HEK293 (cell line): ENCODE measurements at regions not wholly inside any gene's neighbourhood (a gene's known extent, or its start where the extent isn't known, plus 50 kb on each side); places are given as distances from the start of the nearest gene placed in this dataset.

Source experiments
- CTCF ChIA-PET: fragments of 350-600 bp; formaldehyde crosslinking; extraction: SDS; loops from one replicate; lab custom pipeline; 2021; ENCODE audit warnings: antibody characterized with exemption; lab: Yijun Ruan, JAX
- POLR2A ChIA-PET: fragments of 300-600 bp; formaldehyde crosslinking; extraction: SDS; loops from one replicate; lab custom pipeline; 2020; ENCODE audit warnings: antibody characterized with exemption, inconsistent platforms; lab: Yijun Ruan, JAX
- H3K27ac ChIP-seq: fragments of 200-500 bp; sonication (Bioruptor generic); 2 replicates; pipeline ENCODE4 v1.5.1; 2014; ENCODE audit warnings: low read depth, low read length, control low read depth, inconsistent platforms; ENCODE audit errors: extremely low read depth
- H3K36me3 ChIP-seq, 2 experiments: fragments of 200-500 bp in 1 of 2; sonication (Bioruptor generic) in 1 of 2; 1 replicate in 1 of 2; 2 replicates in 1 of 2; pipeline ENCODE4 v1.5.1; 2014 to 2017; ENCODE audit warnings: inconsistent platforms in 2 of 2, low read length in 2 of 2; ENCODE audit not compliant: control insufficient read depth in 2 of 2, insufficient read depth in 1 of 2
- H3K4me1 ChIP-seq: fragments of 200-500 bp; sonication (Bioruptor generic); 2 replicates; pipeline ENCODE4 v1.5.1; 2014; ENCODE audit warnings: mild to moderate bottlenecking, low read length, inconsistent platforms; ENCODE audit not compliant: control insufficient read depth, insufficient read depth
- H3K4me3 ChIP-seq: 2 replicates; pipeline ENCODE4 v1.5.1; 2011; ENCODE audit warnings: low read depth, mild to moderate bottlenecking, control low read depth, low read length, moderate library complexity
- H3K9me3 ChIP-seq: fragments of 200-500 bp; sonication (Bioruptor generic); 2 replicates; pipeline ENCODE4 v1.5.1; 2014; ENCODE audit warnings: low read depth, low read length, inconsistent platforms; ENCODE audit not compliant: control insufficient read depth, insufficient read depth
- ATF2 ChIP-seq: fragments of 450-650 bp; formaldehyde crosslinking; IDR thresholded peaks from 2 replicates; pipeline ENCODE4 v1.5.1; 2016; ENCODE audit warnings: missing biosample characterization, missing genetic modification characterization, low read depth
- BCL6B ChIP-seq: fragments of 450-650 bp; formaldehyde crosslinking; IDR thresholded peaks from 2 replicates; pipeline ENCODE4 v1.5.1; 2017; ENCODE audit warnings: missing biosample characterization, missing genetic modification characterization
- GLI4 ChIP-seq: fragments of 450-650 bp; formaldehyde crosslinking; IDR thresholded peaks from 2 replicates; pipeline ENCODE4 v1.5.1; 2016; ENCODE audit warnings: missing biosample characterization, missing genetic modification characterization
- KLF1 ChIP-seq: fragments of 450-650 bp; formaldehyde crosslinking; IDR thresholded peaks from 2 replicates; pipeline ENCODE4 v1.5.1; 2016; ENCODE audit warnings: missing biosample characterization, missing genetic modification characterization
- KLF17 ChIP-seq: fragments of 450-650 bp; formaldehyde crosslinking; IDR thresholded peaks from 2 replicates; pipeline ENCODE4 v1.5.1; 2016; ENCODE audit warnings: missing biosample characterization, missing genetic modification characterization
- KLF8 ChIP-seq: fragments of 450-650 bp; formaldehyde crosslinking; IDR thresholded peaks from 2 replicates; pipeline ENCODE4 v1.5.1; 2016; ENCODE audit warnings: missing biosample characterization, missing genetic modification characterization
- REPIN1 ChIP-seq: fragments of 450-650 bp; formaldehyde crosslinking; IDR thresholded peaks from 2 replicates; pipeline ENCODE4 v1.5.1; 2017; ENCODE audit warnings: missing biosample characterization, missing genetic modification characterization, low read depth
- YY2 ChIP-seq: fragments of 450-650 bp; formaldehyde crosslinking; IDR thresholded peaks from 2 replicates; pipeline ENCODE4 v1.5.1; 2016; ENCODE audit warnings: missing biosample characterization, missing genetic modification characterization
- ZFP3 ChIP-seq: fragments of 450-650 bp; formaldehyde crosslinking; IDR thresholded peaks from 2 replicates; pipeline ENCODE4 v1.5.1; 2016; ENCODE audit warnings: low read depth, missing biosample characterization, missing genetic modification characterization
- ZNF132 ChIP-seq: fragments of 450-650 bp; formaldehyde crosslinking; IDR thresholded peaks from 2 replicates; pipeline ENCODE4 v1.5.1; 2017; ENCODE audit warnings: missing biosample characterization, missing genetic modification characterization, borderline replicate concordance
- ZNF19 ChIP-seq: fragments of 450-650 bp; formaldehyde crosslinking; IDR thresholded peaks from 2 replicates; pipeline ENCODE4; 2016; ENCODE audit warnings: missing biosample characterization, missing genetic modification characterization, low read depth
- ZNF2 ChIP-seq: fragments of 450-650 bp; formaldehyde crosslinking; IDR thresholded peaks from 2 replicates; pipeline ENCODE4 v1.5.1; 2016; ENCODE audit warnings: missing biosample characterization, missing genetic modification characterization
- ZNF221 ChIP-seq: fragments of 450-650 bp; formaldehyde crosslinking; IDR thresholded peaks from 2 replicates; pipeline ENCODE4 v1.5.1; 2017; ENCODE audit warnings: missing biosample characterization, missing genetic modification characterization, borderline replicate concordance
- ZNF292 ChIP-seq: fragments of 450-650 bp; formaldehyde crosslinking; IDR thresholded peaks from 2 replicates; pipeline ENCODE4 v1.5.1; 2016; ENCODE audit warnings: low read depth, missing biosample characterization, missing genetic modification characterization, borderline replicate concordance
- ZNF48 ChIP-seq: fragments of 450-650 bp; formaldehyde crosslinking; IDR thresholded peaks from 2 replicates; pipeline ENCODE4 v1.5.1; 2016; ENCODE audit warnings: missing biosample characterization, missing genetic modification characterization
- ZNF548 ChIP-seq: fragments of 450-650 bp; formaldehyde crosslinking; IDR thresholded peaks from 2 replicates; pipeline ENCODE4 v1.5.1; 2016; ENCODE audit warnings: missing biosample characterization, missing genetic modification characterization
- ZNF707 ChIP-seq: fragments of 450-650 bp; formaldehyde crosslinking; IDR thresholded peaks from 2 replicates; pipeline ENCODE4 v1.5.1; 2016; ENCODE audit warnings: missing biosample characterization, missing genetic modification characterization
- ZNF76 ChIP-seq: fragments of 450-650 bp; formaldehyde crosslinking; IDR thresholded peaks from 2 replicates; pipeline ENCODE4; 2016; ENCODE audit warnings: low read depth, missing biosample characterization, missing genetic modification characterization, borderline replicate concordance
- ZNF791 ChIP-seq: fragments of 450-650 bp; formaldehyde crosslinking; IDR thresholded peaks from 2 replicates; pipeline ENCODE4 v1.5.1; 2016; ENCODE audit warnings: missing biosample characterization, missing genetic modification characterization
- ZNF843 ChIP-seq: fragments of 450-650 bp; formaldehyde crosslinking; IDR thresholded peaks from 2 replicates; pipeline ENCODE4 v1.5.1; 2016; ENCODE audit warnings: missing biosample characterization, missing genetic modification characterization
- ZSCAN16 ChIP-seq: fragments of 450-650 bp; formaldehyde crosslinking; IDR thresholded peaks from 2 replicates; pipeline ENCODE4 v1.5.1; 2016; ENCODE audit warnings: missing biosample characterization, missing genetic modification characterization
- TF ChIP-seq, protein P1 (sequence below): fragments of 450-650 bp; formaldehyde crosslinking; IDR thresholded peaks from 2 replicates; pipeline ENCODE4 v1.5.1; 2016; ENCODE audit warnings: missing biosample characterization, missing genetic modification characterization
- TF ChIP-seq, protein P2 (sequence below): fragments of 450-650 bp; formaldehyde crosslinking; IDR thresholded peaks from 2 replicates; pipeline ENCODE4 v1.5.1; 2016; ENCODE audit warnings: missing biosample characterization, missing genetic modification characterization

DNA sequence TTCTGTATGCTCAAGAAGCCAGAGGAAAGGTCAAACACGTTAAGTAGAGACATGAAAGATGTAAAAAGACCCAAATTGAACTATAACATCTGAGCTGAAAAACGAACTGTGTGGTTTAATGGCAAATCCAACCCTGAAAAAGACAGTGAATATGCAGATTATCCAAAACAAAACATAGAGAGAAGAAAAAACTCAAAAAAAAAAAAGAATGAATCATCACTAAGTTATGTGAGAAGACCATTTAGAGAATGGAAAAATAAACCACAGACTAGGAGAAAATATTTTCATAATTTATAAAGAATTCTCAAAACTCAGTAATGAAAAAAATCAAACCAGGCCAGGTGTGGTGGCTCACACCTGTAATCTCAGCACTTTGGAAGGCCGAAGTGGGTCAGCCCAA is 253.3 kb downstream of the PLPP3 start:
- ChIA-PET CTCF (interaction anchor here (0.7 kb wide), 1 partner anchor 402 kb away, joined by 3 read pairs; no protein-coding TSS in a partner anchor), POLR2A (no interaction called here)
- Histone ChIP-seq H3K27ac (no peak overlapping the region), H3K9me3 (no peaks in the 10 kb centered on the region), H3K36me3 (no peaks in the 10 kb centered on the region), H3K4me1 (no peaks in the 10 kb centered on the region), H3K4me3 (no peak overlapping the region)
- TF ChIP-seq ZNF548 (no peak), ZNF19 (no peak), ATF2 (tag by site-specific recombination) (no peak), ZNF132 (tag by site-specific recombination) (no peak), ZNF292 (no peak), ZNF76 (tag by site-specific recombination) (no peak), ZFP3 (no peak), ZNF48 (no peak), KLF1 (tag by site-specific recombination) (no peak), ZNF791 (tag by site-specific recombination) (no peak), ZSCAN16 (no peak), ZNF843 (no peak), KLF8 (tag by site-specific recombination) (no peak), ZNF707 (tag by site-specific recombination) (no peak), BCL6B (tag by site-specific recombination) (no peak), ZNF2 (tag by site-specific recombination) (no peak), ZNF221 (tag by site-specific recombination) (no peak)
- TF ChIP-seq, protein P1, sequence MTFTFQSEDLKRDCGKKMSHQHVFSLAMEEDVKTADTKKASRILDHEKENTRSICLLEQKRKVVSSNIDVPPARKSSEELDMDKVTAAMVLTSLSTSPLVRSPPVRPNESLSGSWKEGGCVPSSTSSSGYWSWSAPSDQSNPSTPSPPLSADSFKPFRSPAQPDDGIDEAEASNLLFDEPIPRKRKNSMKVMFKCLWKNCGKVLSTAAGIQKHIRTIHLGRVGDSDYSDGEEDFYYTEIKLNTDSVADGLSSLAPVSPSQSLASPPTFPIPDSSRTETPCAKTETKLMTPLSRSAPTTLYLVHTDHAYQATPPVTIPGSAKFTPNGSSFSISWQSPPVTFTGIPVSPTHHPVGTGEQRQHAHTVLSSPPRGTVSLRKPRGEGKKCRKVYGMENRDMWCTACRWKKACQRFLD (tag by site-specific recombination): no peak
- TF ChIP-seq, protein P2, sequence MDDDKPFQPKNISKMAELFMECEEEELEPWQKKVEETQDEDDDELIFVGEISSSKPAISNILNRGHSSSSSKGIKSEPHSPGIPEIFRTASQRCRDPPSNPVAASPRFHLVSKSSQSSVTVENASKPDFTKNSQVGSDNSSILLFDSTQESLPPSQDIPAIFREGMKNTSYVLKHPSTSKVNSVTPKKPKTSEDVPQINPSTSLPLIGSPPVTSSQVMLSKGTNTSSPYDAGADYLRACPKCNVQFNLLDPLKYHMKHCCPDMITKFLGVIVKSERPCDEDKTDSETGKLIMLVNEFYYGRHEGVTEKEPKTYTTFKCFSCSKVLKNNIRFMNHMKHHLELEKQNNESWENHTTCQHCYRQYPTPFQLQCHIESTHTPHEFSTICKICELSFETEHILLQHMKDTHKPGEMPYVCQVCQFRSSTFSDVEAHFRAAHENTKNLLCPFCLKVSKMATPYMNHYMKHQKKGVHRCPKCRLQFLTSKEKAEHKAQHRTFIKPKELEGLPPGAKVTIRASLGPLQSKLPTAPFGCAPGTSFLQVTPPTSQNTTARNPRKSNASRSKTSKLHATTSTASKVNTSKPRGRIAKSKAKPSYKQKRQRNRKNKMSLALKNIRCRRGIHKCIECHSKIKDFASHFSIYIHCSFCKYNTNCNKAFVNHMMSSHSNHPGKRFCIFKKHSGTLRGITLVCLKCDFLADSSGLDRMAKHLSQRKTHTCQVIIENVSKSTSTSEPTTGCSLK (tag by site-specific recombination): no peak

DNA sequence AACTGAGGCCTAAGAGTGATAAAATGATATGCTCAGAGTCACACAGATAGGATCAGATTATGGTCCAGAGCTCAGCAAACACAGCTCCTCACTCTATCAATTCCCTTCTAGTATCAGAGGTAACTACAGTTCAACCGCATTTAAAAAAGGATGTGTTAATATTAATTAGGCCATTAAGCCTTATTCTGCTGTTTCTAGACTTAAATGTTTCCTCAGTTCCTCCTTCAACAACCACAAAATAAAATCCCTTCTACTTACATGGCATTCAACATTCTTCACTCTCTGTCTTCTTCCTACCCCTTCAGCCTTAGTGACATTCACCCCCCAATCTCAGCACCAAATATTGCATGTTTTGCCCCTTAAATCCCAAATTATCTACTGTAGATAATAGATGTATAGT is 254.9 kb downstream of the PLPP3 start:
- POLR2A ChIA-PET: no interaction called here
- H3K9me3 ChIP-seq: no peaks in the 10 kb centered on the region
- H3K36me3 ChIP-seq: no peaks in the 10 kb centered on the region
- TF ChIP-seq YY2 (tag by site-specific recombination) (no peak), GLI4 (tag by site-specific recombination) (no peak), REPIN1 (tag by site-specific recombination) (no peak), KLF17 (tag by site-specific recombination) (no peak)
- TF ChIP-seq, protein P2 (tag by site-specific recombination): no peak
- no peak overlapping the region for H3K4me3 ChIP-seq
- CTCF ChIA-PET: interaction anchor here (0.6 to 1.0 kb wide), 2 partner anchors 223 to 260 kb away, joined by 3 to 4 read pairs; no protein-coding TSS in a partner anchor
- H3K27ac ChIP-seq: no peak overlapping the region
- no peaks in the 10 kb centered on the region for H3K4me1 ChIP-seq
